ENCODE measurements at regions not wholly inside any gene's neighbourhood (a gene's known extent, or its start where the extent isn't known, plus 50 kb on each side); places are given as distances from the start of the nearest gene placed in this dataset.

GRCh38 chr6:53437557-53438202 lies 88.9 kb upstream of the ELOVL5 start:
- no peak for TF ChIP-seq POLR2AphosphoS5 (IDR thresholded peaks at IDR 0.05; ENCODE audit: low read depth, low read length)
- TF ChIP-seq TAF1 (IDR thresholded peaks at IDR 0.05; ENCODE audit: borderline replicate concordance, low read depth, low read length): no peak

Data from GM12892 (cell line).